H1 (cell line): ENCODE measurements at regions not wholly inside any gene's neighbourhood (a gene's known extent, or its start where the extent isn't known, plus 50 kb on each side); places are given as distances from the start of the nearest gene placed in this dataset.

ENCODE experiments used
- CTCF ChIA-PET: fragments of 300-600 bp; sonication (Branson Sonifier 250); formaldehyde crosslinking; loops from one replicate; lab custom pipeline; 2021; ENCODE audit not compliant: partially characterized antibody; lab: Charles Lee
- POLR2A ChIA-PET: fragments of 300-600 bp; sonication (Branson Sonifier 250); formaldehyde crosslinking; loops from one replicate; lab custom pipeline; 2021; ENCODE audit warnings: inconsistent platforms; ENCODE audit not compliant: partially characterized antibody; lab: Charles Lee
- DNase-seq, 2 experiments: peaks; one replicate each; pipeline versions ENCODE4 v3.0.0 to v3.0.0-alpha.2; 2010 to 2022; ENCODE audit warnings: low spot score in 2 of 2, low read depth in 1 of 2, mixed read lengths in 1 of 2
- FAIRE-seq: peaks from 2 replicates; lab custom pipeline; 2011; peaks lifted over from hg19 to GRCh38; lab: Jason Lieb, UNC
- H2AFZ ChIP-seq: 2 replicates; pipeline ENCODE4 v1.8.1; 2012; ENCODE audit warnings: low read length, inconsistent platforms
- H2AK5ac ChIP-seq: 2 replicates; pipeline ENCODE4 v1.6.1; 2013; ENCODE audit warnings: low read depth, low read length
- H2BK120ac ChIP-seq: replicated peaks from 2 replicates; pipeline ENCODE3; 2013; ENCODE audit warnings: low read depth, low read length, inconsistent platforms
- H2BK12ac ChIP-seq: 2 replicates; pipeline ENCODE4 v1.6.1; 2013; ENCODE audit warnings: low read depth, low read length
- H2BK15ac ChIP-seq: 2 replicates; pipeline ENCODE4 v1.6.1; 2013; ENCODE audit warnings: low read length
- H2BK20ac ChIP-seq: 2 replicates; pipeline ENCODE4 v1.6.1; 2013; ENCODE audit warnings: low read length
- H2BK5ac ChIP-seq: 2 replicates; pipeline ENCODE4 v1.6.1; 2013; ENCODE audit warnings: low read depth, low read length
- H3K14ac ChIP-seq: 2 replicates; pipeline ENCODE4 v1.6.1; 2013; ENCODE audit warnings: inconsistent platforms; ENCODE audit not compliant: insufficient read length
- H3K18ac ChIP-seq: 2 replicates; pipeline ENCODE4 v1.6.1; 2013; ENCODE audit warnings: low read length; ENCODE audit errors: extremely low read depth
- H3K23ac ChIP-seq: 2 replicates; pipeline ENCODE4 v1.6.1; 2013; ENCODE audit warnings: inconsistent platforms; ENCODE audit not compliant: insufficient read length
- H3K23me2 ChIP-seq: 2 replicates; pipeline ENCODE4 v1.6.1; 2013; ENCODE audit warnings: low read depth, low read length
- H3K27ac ChIP-seq: 2 replicates; pipeline ENCODE4 v1.6.1; 2011; ENCODE audit warnings: low read depth, low read length, inconsistent platforms
- H3K27me3 ChIP-seq, 4 experiments: replicated peaks in 1 of 4; 1 replicate in 1 of 4; 2 replicates in 3 of 4; pipeline versions ENCODE4 v1.6.1 to v1.8.1; 2011 to 2013; ENCODE audit warnings: low read length in 3 of 4, mild to moderate bottlenecking in 3 of 4, inconsistent platforms in 2 of 4, mixed read lengths in 2 of 4, moderate library complexity in 1 of 4; ENCODE audit not compliant: control insufficient read depth in 3 of 4, insufficient read depth in 3 of 4; ENCODE audit errors: extremely low read depth in 1 of 4
- H3K36me3 ChIP-seq, 4 experiments: 2 replicates each; pipeline versions ENCODE4 v1.6.1 to v1.8.1; 2011 to 2013; ENCODE audit warnings: mild to moderate bottlenecking in 4 of 4, low read length in 3 of 4, moderate library complexity in 2 of 4, control low read depth in 1 of 4, inconsistent platforms in 1 of 4; ENCODE audit not compliant: insufficient read depth in 4 of 4, control insufficient read depth in 2 of 4
- H3K4ac ChIP-seq: replicated peaks from 2 replicates; pipeline ENCODE3; 2013; ENCODE audit warnings: low read length, low read depth, mixed read lengths, inconsistent platforms; ENCODE audit not compliant: insufficient read length
- H3K4me1 ChIP-seq, 4 experiments: replicated peaks in 1 of 4; 1 replicate in 1 of 4; 2 replicates in 3 of 4; pipeline versions ENCODE4 v1.6.1 to v1.8.1; 2011 to 2013; ENCODE audit warnings: low read length in 3 of 4, inconsistent platforms in 2 of 4, mixed read lengths in 1 of 4; ENCODE audit not compliant: insufficient read depth in 4 of 4, control insufficient read depth in 3 of 4
- H3K4me2 ChIP-seq, 2 experiments: 2 replicates each; pipeline versions ENCODE4 v1.6.1 to v1.8.1; 2011 to 2013; ENCODE audit warnings: low read depth in 2 of 2, low read length in 2 of 2, control low read depth in 1 of 2, inconsistent platforms in 1 of 2, mild to moderate bottlenecking in 1 of 2; ENCODE audit not compliant: insufficient read depth in 1 of 2
- H3K4me3 ChIP-seq, 4 experiments: fragments of 200-600, 300-600 bp in 1 of 4; sonication (generic), shearing (Covaris generic), sonication (Bioruptor Twin) in 1 of 4; 2 replicates each; pipeline versions ENCODE4 v1.5.1 to v1.8.1; 2011 to 2016; ENCODE audit warnings: low read length in 4 of 4, low read depth in 3 of 4, control low read depth in 2 of 4, inconsistent platforms in 2 of 4, mild to moderate bottlenecking in 2 of 4, mixed read lengths in 1 of 4, moderate library complexity in 1 of 4; ENCODE audit not compliant: insufficient read depth in 2 of 4; ENCODE audit errors: extremely low read depth in 1 of 4
- H3K56ac ChIP-seq: replicated peaks from 2 replicates; pipeline ENCODE3; 2013; ENCODE audit warnings: low read depth, mild to moderate bottlenecking, mixed read lengths, low read length, inconsistent platforms; ENCODE audit not compliant: insufficient read length
- H3K79me1 ChIP-seq: 2 replicates; pipeline ENCODE4 v1.6.1; 2013; ENCODE audit warnings: low read depth, low read length, control low read depth
- H3K79me2 ChIP-seq, 2 experiments: 2 replicates each; pipeline versions ENCODE4 v1.6.1 to v1.8.1; 2012 to 2013; ENCODE audit warnings: low read length in 2 of 2, mild to moderate bottlenecking in 2 of 2, inconsistent platforms in 1 of 2; ENCODE audit not compliant: insufficient read depth in 2 of 2, control insufficient read depth in 1 of 2
- H3K9ac ChIP-seq, 4 experiments: replicated peaks in 1 of 4; 1 replicate in 1 of 4; 2 replicates in 3 of 4; pipeline versions ENCODE4 v1.6.1 to v1.8.1; 2011 to 2013; ENCODE audit warnings: low read depth in 3 of 4, low read length in 3 of 4, control low read depth in 2 of 4, mild to moderate bottlenecking in 2 of 4, moderate library complexity in 2 of 4, inconsistent platforms in 1 of 4; ENCODE audit errors: extremely low read depth in 1 of 4
- H3K9me3 ChIP-seq, 2 experiments: 2 replicates each; pipeline versions ENCODE4 v1.6.1 to v1.8.1; 2012 to 2013; ENCODE audit warnings: mild to moderate bottlenecking in 2 of 2, moderate library complexity in 2 of 2, control low read depth in 1 of 2, inconsistent platforms in 1 of 2, low read depth in 1 of 2, low read length in 1 of 2, mixed read lengths in 1 of 2; ENCODE audit not compliant: insufficient read depth in 2 of 2
- H4K20me1 ChIP-seq, 2 experiments: replicated peaks in 1 of 2; 2 replicates each; pipeline versions ENCODE3 to v1.8.1; 2011 to 2013; ENCODE audit warnings: inconsistent platforms in 2 of 2, low read length in 2 of 2, mild to moderate bottlenecking in 1 of 2; ENCODE audit not compliant: insufficient read depth in 2 of 2, control insufficient read depth in 1 of 2
- H4K5ac ChIP-seq: 2 replicates; pipeline ENCODE4 v1.6.1; 2013; ENCODE audit warnings: low read length, low read depth, mixed read lengths, inconsistent platforms; ENCODE audit not compliant: insufficient read length
- H4K8ac ChIP-seq: 2 replicates; pipeline ENCODE4 v1.8.0; 2013; ENCODE audit warnings: mild to moderate bottlenecking, moderate library complexity, low read length, inconsistent platforms; ENCODE audit not compliant: insufficient read depth; ENCODE audit errors: extremely low read depth
- H4K91ac ChIP-seq: replicated peaks from 2 replicates; pipeline ENCODE3; 2013; ENCODE audit warnings: low read length, mixed read lengths, inconsistent platforms; ENCODE audit not compliant: insufficient read length
- JUN ChIP-seq: IDR thresholded peaks from 2 replicates; pipeline ENCODE4 v1.6.1; 2011; ENCODE audit warnings: low read depth, mild to moderate bottlenecking, improper control_type of control experiment, low read length
- SIN3A ChIP-seq, 2 experiments: IDR thresholded peaks in 1 of 2; conservative IDR thresholded peaks in 1 of 2; 2 replicates each; pipeline ENCODE4 v1.6.1; 2011 to 2012; ENCODE audit warnings: low read length in 2 of 2, improper control_type of control experiment in 1 of 2, low read depth in 1 of 2, mild to moderate bottlenecking in 1 of 2
- SIX5 ChIP-seq: IDR thresholded peaks from 2 replicates; pipeline ENCODE4 v1.6.1; 2011; ENCODE audit warnings: mild to moderate bottlenecking, low read depth, low read length
- WGBS, 2 experiments: shearing (Covaris generic) in 1 of 2; methylation state at CpG; one replicate each; pipeline versions ENCODE4 v1.1.6 to v1.1.7; 2013 to 2015; ENCODE audit warnings: low lambda C conversion rate in 2 of 2, mixed read lengths in 2 of 2, inconsistent platforms in 1 of 2, low coverage in 1 of 2, missing lambda C conversion rate in 1 of 2; ENCODE audit not compliant: insufficient replicate concordance in 2 of 2, insufficient coverage in 1 of 2, insufficient read length in 1 of 2; ENCODE audit errors: extremely low coverage in 1 of 2, missing lambda C conversion rate in 1 of 2; 5-methylcytosine and 5-hydroxymethylcytosine counted together

DNA sequence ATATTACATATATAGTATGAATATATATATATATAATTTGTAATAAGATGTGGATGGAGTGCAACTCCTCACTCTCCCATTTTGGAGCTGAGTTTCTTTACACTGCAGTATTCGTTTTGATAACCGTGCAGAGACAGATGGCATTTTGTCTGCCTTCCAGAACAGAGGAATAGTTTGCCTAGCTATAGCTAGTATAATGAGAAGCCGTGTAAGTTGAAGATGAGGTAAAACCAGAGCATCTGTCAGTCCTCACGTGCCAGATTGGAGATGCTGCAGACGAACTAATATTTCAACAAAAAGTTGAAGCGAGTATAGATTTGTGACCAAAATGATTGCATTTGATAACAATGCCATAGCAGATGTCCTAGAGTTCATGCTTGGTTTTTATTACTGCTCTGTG lies 180.6 kb downstream of the FMR1NB start:
- no peak for DNase-seq
- Histone ChIP-seq H3K18ac (no peak overlapping the region), H3K27me3 (no peaks in the 10 kb centered on the region), H4K8ac (no peak overlapping the region), H3K9me3 (no peaks in the 10 kb centered on the region), H2BK15ac (no peak overlapping the region), H3K79me2 (no peaks in the 10 kb centered on the region), H3K27ac (no peak overlapping the region), H3K4me2 (no peak overlapping the region), H3K36me3 (no peaks in the 10 kb centered on the region), H4K20me1 (no peaks in the 10 kb centered on the region), H3K23ac (no peak overlapping the region), H2AFZ (no peak overlapping the region), H3K4me1 (no peaks in the 10 kb centered on the region), H4K5ac (no peak overlapping the region), H3K4ac (no peak overlapping the region), H2BK5ac (no peak overlapping the region), H2BK12ac (no peak overlapping the region), H3K79me1 (no peaks in the 10 kb centered on the region), H3K23me2 (no peaks in the 10 kb centered on the region), H2BK20ac (no peak overlapping the region), H3K56ac (no peak overlapping the region), H2BK120ac (no peak overlapping the region), H4K91ac (no peak overlapping the region), H3K14ac (no peak overlapping the region), H3K9ac (no peak overlapping the region), H3K4me3 (no peak overlapping the region), H2AK5ac (no peak overlapping the region)
- FAIRE-seq: no peak
- 92% methylated on average over 6 of the region's 6 CpGs; no CpG with 5 or more reads in 1 of the 2 experiments for whole genome bisulfite sequencing, 2 experiments
- ChIA-PET POLR2A (no interaction called here), CTCF (interaction anchor here (1.0 kb wide), 1 partner anchor 10 kb away, joined by 3 read pairs; no protein-coding TSS in a partner anchor)
- TF ChIP-seq SIX5 (no peak), SIN3A (conservative IDR thresholded peaks at IDR 0.05 in 1 of 2, IDR thresholded peaks at IDR 0.05 in 1 of 2; ENCODE audit: low read depth in 1 of 2, low read length in 2 of 2) (no peak), JUN (no peak)
